Trophoblast cell (in vitro differentiated cells and primary cell): ENCODE measurements at regions not wholly inside any gene's neighbourhood (a gene's known extent, or its start where the extent isn't known, plus 50 kb on each side); places are given as distances from the start of the nearest gene placed in this dataset.

Experiments
- DNase-seq, 2 donors: peaks; one replicate each; pipeline ENCODE4 v3.0.0-alpha.2; 2016
- H2AFZ ChIP-seq: 2 replicates; pipeline ENCODE4 v1.6.1; 2013; ENCODE audit warnings: low read length, moderate library complexity, mild to moderate bottlenecking; ENCODE audit not compliant: insufficient read depth, poor library complexity
- H2AK5ac ChIP-seq: 2 replicates; pipeline ENCODE4 v1.6.1; 2013; ENCODE audit warnings: mild to moderate bottlenecking, low read length
- H2BK120ac ChIP-seq: 2 replicates; pipeline ENCODE4 v1.6.1; 2013; ENCODE audit warnings: low read length, mild to moderate bottlenecking, moderate library complexity; ENCODE audit not compliant: insufficient read depth, poor library complexity
- H2BK12ac ChIP-seq: 2 replicates; pipeline ENCODE4 v1.6.1; 2013; ENCODE audit warnings: mild to moderate bottlenecking, low read length, moderate library complexity
- H2BK5ac ChIP-seq: 2 replicates; pipeline ENCODE4 v1.6.1; 2013; ENCODE audit warnings: low read length, low read depth, moderate library complexity, mild to moderate bottlenecking; ENCODE audit not compliant: poor library complexity
- H3K14ac ChIP-seq: 2 replicates; pipeline ENCODE4 v1.6.1; 2013; ENCODE audit warnings: mild to moderate bottlenecking, low read length
- H3K18ac ChIP-seq: 2 replicates; pipeline ENCODE4 v1.6.1; 2013; ENCODE audit warnings: mild to moderate bottlenecking, low read length
- H3K23ac ChIP-seq: 2 replicates; pipeline ENCODE4 v1.6.1; 2013; ENCODE audit warnings: low read length
- H3K27ac ChIP-seq: 2 replicates; pipeline ENCODE4 v1.5.1; 2013; ENCODE audit warnings: low read depth, mild to moderate bottlenecking, inconsistent platforms, low read length, moderate library complexity
- H3K27me3 ChIP-seq: 2 replicates; pipeline ENCODE4 v1.6.1; 2013; ENCODE audit warnings: inconsistent platforms, mild to moderate bottlenecking, low read length, moderate library complexity; ENCODE audit not compliant: insufficient read depth
- H3K36me3 ChIP-seq, 2 experiments: 1 replicate in 1 of 2; 2 replicates in 1 of 2; pipeline ENCODE4 v1.6.1; 2013; ENCODE audit warnings: low read length in 2 of 2, mild to moderate bottlenecking in 2 of 2, moderate library complexity in 1 of 2; ENCODE audit not compliant: insufficient read depth in 2 of 2, control insufficient read depth in 1 of 2
- H3K4ac ChIP-seq: 2 replicates; pipeline ENCODE4 v1.6.1; 2013; ENCODE audit warnings: low read depth, mild to moderate bottlenecking, low read length, moderate library complexity
- H3K4me1 ChIP-seq, 2 experiments: 1 replicate in 1 of 2; 2 replicates in 1 of 2; pipeline ENCODE4 v1.6.1; 2013; ENCODE audit warnings: low read length in 2 of 2, mild to moderate bottlenecking in 2 of 2, moderate library complexity in 1 of 2; ENCODE audit not compliant: insufficient read depth in 2 of 2, control insufficient read depth in 1 of 2
- H3K4me2 ChIP-seq: 2 replicates; pipeline ENCODE4 v1.6.1; 2013; ENCODE audit warnings: inconsistent platforms, mild to moderate bottlenecking, low read length, moderate library complexity
- H3K4me3 ChIP-seq: 2 replicates; pipeline ENCODE4 v1.5.1; 2013; ENCODE audit warnings: mild to moderate bottlenecking, low read depth, low read length, inconsistent platforms
- H3K79me1 ChIP-seq: one replicate; pipeline ENCODE4 v1.6.1; 2013; ENCODE audit warnings: low read length
- H3K79me2 ChIP-seq: 2 replicates; pipeline ENCODE4 v1.6.1; 2013; ENCODE audit warnings: low read length, mild to moderate bottlenecking; ENCODE audit not compliant: control insufficient read depth, insufficient read depth, poor library complexity
- H3K9ac ChIP-seq: 2 replicates; pipeline ENCODE4 v1.6.1; 2013; ENCODE audit warnings: mild to moderate bottlenecking, low read length
- H3K9me3 ChIP-seq: 2 replicates; pipeline ENCODE4 v1.6.1; 2013; ENCODE audit warnings: low read depth, mild to moderate bottlenecking, control low read depth, inconsistent platforms, low read length; ENCODE audit not compliant: insufficient read depth
- H4K12ac ChIP-seq: 2 replicates; pipeline ENCODE4 v1.6.1; 2013; ENCODE audit warnings: low read depth, mild to moderate bottlenecking, low read length, moderate library complexity
- H4K8ac ChIP-seq: 2 replicates; pipeline ENCODE4 v1.6.1; 2013; ENCODE audit warnings: low read depth, mild to moderate bottlenecking, low read length, moderate library complexity
- H4K91ac ChIP-seq: one replicate; pipeline ENCODE4 v1.6.1; 2013; ENCODE audit warnings: low read depth, mild to moderate bottlenecking, low read length, moderate library complexity
- WGBS: extraction: QIAGEN DNeasy Blood & Tissue Kit; methylation state at CpG from one replicate; pipeline ENCODE4 v1.1.7; 2013; ENCODE audit warnings: missing lambda C conversion rate; ENCODE audit not compliant: insufficient read length, insufficient coverage; ENCODE audit errors: extremely low coverage; 5-methylcytosine and 5-hydroxymethylcytosine counted together

DNA sequence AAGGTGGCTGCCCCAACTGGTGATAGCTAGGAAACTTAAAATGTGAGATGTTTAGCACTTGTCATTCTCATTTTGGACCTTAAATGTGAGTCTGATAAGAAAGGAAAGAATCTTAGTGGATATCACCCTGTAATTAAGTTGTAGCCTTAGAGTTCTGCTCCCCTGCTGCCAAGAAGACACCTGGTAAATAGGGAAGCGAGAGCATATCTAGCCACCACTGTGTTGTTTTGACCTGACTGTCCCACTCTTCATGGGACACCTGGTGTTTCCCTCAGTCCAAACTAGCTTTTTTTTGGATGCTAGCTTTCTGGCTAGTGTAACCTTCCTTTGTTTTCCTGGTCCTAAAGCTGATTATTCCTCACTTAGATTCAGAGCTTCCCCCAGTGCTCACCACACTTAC is 357.6 kb downstream of the RAD51AP2 start:
- H3K23ac ChIP-seq = no peak overlapping the region
- H3K9ac ChIP-seq = no peak overlapping the region
- no peak overlapping the region for H3K4ac ChIP-seq
- H2BK12ac ChIP-seq = no peak overlapping the region
- WGBS = no CpG with 5 or more reads among the region's 1 CpG
- no peak overlapping the region for H2BK120ac ChIP-seq
- no peaks in the 10 kb centered on the region for H3K27me3 ChIP-seq
- DNase-seq = no peak
- H2BK5ac ChIP-seq = no peak overlapping the region
- no peaks in the 10 kb centered on the region for H3K36me3 ChIP-seq
- no peak overlapping the region for H2AK5ac ChIP-seq
- no peak overlapping the region for H4K12ac ChIP-seq
- H3K18ac ChIP-seq = no peak overlapping the region
- no peaks in the 10 kb centered on the region for H3K79me2 ChIP-seq
- H3K27ac ChIP-seq = no peak overlapping the region
- no peaks in the 10 kb centered on the region for H3K4me1 ChIP-seq
- no peak overlapping the region for H4K8ac ChIP-seq
- H4K91ac ChIP-seq = no peak overlapping the region
- H3K4me3 ChIP-seq = no peak overlapping the region
- H3K79me1 ChIP-seq = no peaks in the 10 kb centered on the region
- H2AFZ ChIP-seq = no peak overlapping the region
- H3K9me3 ChIP-seq = no peaks in the 10 kb centered on the region
- H3K4me2 ChIP-seq = no peak overlapping the region
- H3K14ac ChIP-seq = no peak overlapping the region

DNA sequence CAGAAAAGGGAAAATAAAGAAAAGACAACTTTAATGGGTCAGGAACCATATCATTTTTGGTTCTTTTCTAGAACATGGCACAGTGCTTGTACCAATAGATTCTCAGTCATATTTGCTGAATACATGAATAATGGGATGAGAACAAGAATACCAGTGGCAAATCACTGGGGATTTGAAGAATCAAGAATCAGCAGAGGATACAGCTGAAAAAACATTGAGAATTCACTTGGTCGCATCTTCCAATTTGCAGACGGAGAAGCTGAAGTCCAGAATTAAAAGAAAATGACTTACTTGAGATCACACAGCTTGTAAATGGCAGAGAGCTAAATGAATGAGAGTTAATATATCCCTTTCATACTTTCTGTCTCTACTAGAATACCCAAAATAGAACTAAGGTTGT is 362.2 kb downstream of the RAD51AP2 start:
- no peak overlapping the region for H3K18ac ChIP-seq
- H3K36me3 ChIP-seq = no peaks in the 10 kb centered on the region
- H3K27ac ChIP-seq = no peak overlapping the region
- no CpG with 5 or more reads among the region's 2 CpGs for WGBS
- no peaks in the 10 kb centered on the region for H3K79me2 ChIP-seq
- no peak overlapping the region for H3K4ac ChIP-seq
- H3K14ac ChIP-seq = no peak overlapping the region
- H3K4me2 ChIP-seq = no peak overlapping the region
- no peak overlapping the region for H2AFZ ChIP-seq
- H4K12ac ChIP-seq = no peak overlapping the region
- no peak overlapping the region for H3K9ac ChIP-seq
- H3K79me1 ChIP-seq = no peaks in the 10 kb centered on the region
- no peaks in the 10 kb centered on the region for H3K9me3 ChIP-seq
- H4K91ac ChIP-seq = no peak overlapping the region
- no peaks in the 10 kb centered on the region for H3K27me3 ChIP-seq
- no peak overlapping the region for H2BK120ac ChIP-seq
- no peak overlapping the region for H2AK5ac ChIP-seq
- DNase-seq = no peak
- no peaks in the 10 kb centered on the region for H3K4me1 ChIP-seq
- no peak overlapping the region for H2BK5ac ChIP-seq
- H2BK12ac ChIP-seq = no peak overlapping the region
- no peak overlapping the region for H3K23ac ChIP-seq
- H4K8ac ChIP-seq = no peak overlapping the region
- no peak overlapping the region for H3K4me3 ChIP-seq

DNA sequence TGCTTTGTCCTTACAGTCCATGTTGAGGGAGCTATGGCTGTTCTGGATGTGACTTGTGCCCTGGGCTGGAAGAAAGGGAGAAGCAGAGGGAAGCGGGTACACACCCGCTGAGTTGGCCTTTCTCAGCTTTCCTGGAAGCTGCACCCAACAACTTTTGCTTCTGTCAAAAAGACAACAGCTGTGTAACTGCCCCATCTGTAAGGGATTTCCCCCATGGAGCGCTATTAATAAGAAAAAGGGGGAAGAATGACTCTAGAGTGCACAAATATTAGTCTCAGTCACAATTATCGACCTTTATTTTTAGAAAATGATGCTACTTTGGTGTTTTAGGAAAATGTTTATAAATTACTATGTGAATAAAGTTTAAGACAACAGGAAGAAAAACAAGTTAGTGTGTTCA is 368.3 kb downstream of the RAD51AP2 start:
- no peaks in the 10 kb centered on the region for H3K4me1 ChIP-seq

DNA sequence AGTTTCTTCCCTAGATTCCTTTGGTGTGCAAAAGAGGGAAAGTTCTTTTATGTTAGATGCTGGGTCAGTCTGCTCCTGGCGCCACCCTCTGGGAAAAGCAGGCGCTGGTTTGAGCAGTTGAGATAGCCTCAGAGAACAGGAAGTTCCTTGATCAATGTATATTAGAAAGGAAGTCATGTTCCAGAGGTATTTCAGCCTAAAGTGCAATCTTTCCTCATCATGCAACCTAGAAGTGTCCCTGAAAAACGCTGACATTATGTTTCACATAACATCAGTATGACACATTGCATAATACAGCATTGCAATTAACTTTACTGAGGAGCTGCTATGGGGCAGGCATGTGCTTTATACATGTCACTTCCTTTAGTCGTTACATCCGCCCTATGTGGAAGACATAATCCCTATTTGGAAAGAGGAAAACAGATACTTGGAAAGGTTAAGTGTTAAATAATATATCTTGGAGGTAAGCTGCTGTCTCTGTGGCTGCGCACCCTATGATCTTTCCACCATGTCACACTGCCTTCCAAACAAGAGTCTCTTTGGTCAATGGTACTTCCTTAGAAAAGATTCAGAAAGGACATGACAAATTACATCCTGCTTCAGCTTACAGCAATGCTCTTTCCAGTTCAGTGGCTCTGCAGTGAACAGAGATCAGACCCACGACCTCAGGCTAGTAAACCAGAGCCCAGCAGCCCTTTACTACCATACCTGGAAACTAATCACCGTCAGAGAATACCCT is 369.7 kb downstream of the RAD51AP2 start:
- Histone ChIP-seq H3K9me3 (no peaks in the 10 kb centered on the region), H2AK5ac (no peak overlapping the region), H3K14ac (no peak overlapping the region), H3K23ac (no peak overlapping the region), H2BK12ac (no peak overlapping the region), H3K4me1 (no peaks in the 10 kb centered on the region), H3K4ac (no peak overlapping the region), H2BK120ac (no peak overlapping the region), H3K27ac (no peak overlapping the region), H4K91ac (no peak overlapping the region), H2AFZ (no peak overlapping the region), H3K9ac (no peak overlapping the region), H3K79me1 (no peaks in the 10 kb centered on the region), H4K8ac (no peak overlapping the region), H4K12ac (no peak overlapping the region), H3K36me3 (no peaks in the 10 kb centered on the region), H3K4me2 (no peak overlapping the region), H3K18ac (no peak overlapping the region), H3K79me2 (no peaks in the 10 kb centered on the region), H2BK5ac (no peak overlapping the region), H3K4me3 (no peak overlapping the region), H3K27me3 (no peaks in the 10 kb centered on the region)
- DNase-seq = peak in 1 of 2 donors; percentile 45
- no CpG with 5 or more reads among the region's 8 CpGs for WGBS

More for the DNA sequence above, 368.3 kb downstream of the RAD51AP2 start:
- H3K27ac ChIP-seq = no peak overlapping the region
- no peak overlapping the region for H2AK5ac ChIP-seq
- no peaks in the 10 kb centered on the region for H3K36me3 ChIP-seq
- H2BK5ac ChIP-seq = no peak overlapping the region
- H2BK12ac ChIP-seq = no peak overlapping the region
- H4K8ac ChIP-seq = no peak overlapping the region
- H3K9ac ChIP-seq = no peak overlapping the region
- no peaks in the 10 kb centered on the region for H3K79me2 ChIP-seq
- H3K14ac ChIP-seq = no peak overlapping the region
- H3K4me3 ChIP-seq = no peak overlapping the region
- H4K12ac ChIP-seq = no peak overlapping the region
- H3K4ac ChIP-seq = no peak overlapping the region
- WGBS = no CpG with 5 or more reads among the region's 4 CpGs
- no peak overlapping the region for H3K23ac ChIP-seq
- no peaks in the 10 kb centered on the region for H3K79me1 ChIP-seq
- no peak overlapping the region for H2AFZ ChIP-seq
- no peak overlapping the region for H3K18ac ChIP-seq
- H4K91ac ChIP-seq = no peak overlapping the region
- H3K27me3 ChIP-seq = no peaks in the 10 kb centered on the region
- H3K4me2 ChIP-seq = no peak overlapping the region
- H3K9me3 ChIP-seq = no peaks in the 10 kb centered on the region
- DNase-seq = no peak
- no peak overlapping the region for H2BK120ac ChIP-seq
